ENCODE measurements at regions not wholly inside any gene's neighbourhood (a gene's known extent, or its start where the extent isn't known, plus 50 kb on each side); places are given as distances from the start of the nearest gene placed in this dataset.

GRCh38 chr3:154766765-154767503 lies 313.2 kb upstream of the MME start:
- no peak for TF ChIP-seq CTCF (IDR thresholded peaks at IDR 0.05)
- peaks cover 0 to 3% (median 0%) of the 10 kb centered on the region in 11 donors for H3K9me3 ChIP-seq
- H3K4me3 ChIP-seq = no peak overlapping the region
- H3K27me3 ChIP-seq = no peaks in the 10 kb centered on the region
- WGBS, 2 donors = 78 to 84% methylated on average over 3 to 5 of the region's 5 CpGs
- no peaks in the 10 kb centered on the region for H3K36me3 ChIP-seq
- no peak for DNase-seq
- H3K27ac ChIP-seq = no peak overlapping the region
- H3K4me1 ChIP-seq = peaks cover 0 to 3% (median 0%) of the 10 kb centered on the region in 9 donors
- ATAC-seq = no peak
- intact Hi-C loops (cut with DNase I) = no loop called here

- no peaks in the 10 kb centered on the region for H3K27me3 ChIP-seq
- H3K4me1 ChIP-seq = peaks cover 0 to 3% (median 0%) of the 10 kb centered on the region in 9 donors
- ATAC-seq (no peak), DNase-seq (no peak)
- intact Hi-C loops (cut with DNase I) = no loop called here
- H3K4me3 ChIP-seq = no peak overlapping the region
- no peak overlapping the region for H3K27ac ChIP-seq
- 73% methylated on average over 3 of the region's 3 CpGs for WGBS, 2 donors
- no peak for TF ChIP-seq CTCF (IDR thresholded peaks at IDR 0.05)
- H3K36me3 ChIP-seq = no peaks in the 10 kb centered on the region
- H3K9me3 ChIP-seq = peaks cover 0 to 3% (median 0%) of the 10 kb centered on the region in 11 donors
These were observed 315.1 kb upstream of the MME start for GRCh38 chr3:154764856-154765640.

GRCh38 chr3:154762486-154762885 lies 317.6 kb upstream of the MME start:
- DNase-seq (no peak), ATAC-seq (no peak)
- 93 to 96% methylated on average over 3 of the region's 3 CpGs for WGBS, 2 donors
- intact Hi-C loops (cut with DNase I) = no loop called here
- Histone ChIP-seq H3K36me3 (no peaks in the 10 kb centered on the region), H3K4me3 (no peak overlapping the region), H3K27ac (no peak overlapping the region), H3K9me3 (peaks cover 0 to 3% (median 0%) of the 10 kb centered on the region in 11 donors), H3K4me1 (peaks cover 0 to 3% (median 0%) of the 10 kb centered on the region in 9 donors), H3K27me3 (no peaks in the 10 kb centered on the region)
- no peak for TF ChIP-seq CTCF (IDR thresholded peaks at IDR 0.05)

GRCh38 chr3:154759966-154760365 lies 320.2 kb upstream of the MME start:
- intact Hi-C loops (cut with DNase I) = loop anchor here in 6 of 10 donors (2.0 to 10.0 kb wide), 4 partner anchors 562 to 942 kb away; no protein-coding TSS in a partner anchor
- H3K27me3 ChIP-seq = no peaks in the 10 kb centered on the region
- no peaks in the 10 kb centered on the region for H3K36me3 ChIP-seq
- H3K4me1 ChIP-seq = no peaks in the 10 kb centered on the region
- H3K4me3 ChIP-seq = no peak overlapping the region
- no peak for TF ChIP-seq CTCF (IDR thresholded peaks at IDR 0.05)
- 87 to 94% methylated on average over 3 of the region's 3 CpGs for WGBS, 2 donors
- H3K27ac ChIP-seq = no peak overlapping the region
- ATAC-seq (no peak), DNase-seq (no peak)
- H3K9me3 ChIP-seq = peaks cover 0 to 7% (median 0%) of the 10 kb centered on the region in 11 donors
